ENCODE measurements at regions not wholly inside any gene's neighbourhood (a gene's known extent, or its start where the extent isn't known, plus 50 kb on each side); places are given as distances from the start of the nearest gene placed in this dataset.
"Not testable (repeated sequence)": the region's sequence is repeated elsewhere in the genome, so short reads cannot be mapped to it uniquely, and the experiment has no call there.

DNA sequence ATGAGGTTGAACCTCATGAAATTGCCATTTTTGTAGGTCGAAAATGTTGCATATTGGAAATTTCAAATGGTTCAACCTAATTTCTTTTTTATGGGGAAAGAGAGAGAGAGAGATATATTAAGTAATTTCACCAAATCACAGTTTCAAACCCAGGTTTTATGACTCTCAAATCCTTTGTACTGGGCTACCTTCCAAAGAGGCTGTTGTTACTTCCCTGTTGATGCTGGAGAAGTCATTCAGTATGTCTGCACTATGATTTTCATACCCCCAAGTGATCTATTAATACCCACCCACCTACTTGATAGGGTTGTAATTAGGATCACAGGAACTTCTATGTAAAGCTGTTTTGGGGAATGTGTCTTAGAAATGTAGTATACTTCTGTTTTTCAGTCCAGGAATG lies 109.9 kb downstream of the ZNF330 start:
- Mint-ChIP-seq H3K27ac (ENCODE audit: unreplicated experiment) (no peak overlapping the region), H3K27me3 (ENCODE audit: low read depth, unreplicated experiment) (peaks cover 6% of the 10 kb centered on the region), H3K4me1 (ENCODE audit: low read depth, unreplicated experiment) (no peaks in the 10 kb centered on the region), H3K36me3 (ENCODE audit: low read depth, unreplicated experiment) (no peaks in the 10 kb centered on the region), H3K9me3 (ENCODE audit: unreplicated experiment) (no peaks in the 10 kb centered on the region), H3K4me3 (ENCODE audit: unreplicated experiment) (no peak overlapping the region)
- TF ChIP-seq, protein P1, sequence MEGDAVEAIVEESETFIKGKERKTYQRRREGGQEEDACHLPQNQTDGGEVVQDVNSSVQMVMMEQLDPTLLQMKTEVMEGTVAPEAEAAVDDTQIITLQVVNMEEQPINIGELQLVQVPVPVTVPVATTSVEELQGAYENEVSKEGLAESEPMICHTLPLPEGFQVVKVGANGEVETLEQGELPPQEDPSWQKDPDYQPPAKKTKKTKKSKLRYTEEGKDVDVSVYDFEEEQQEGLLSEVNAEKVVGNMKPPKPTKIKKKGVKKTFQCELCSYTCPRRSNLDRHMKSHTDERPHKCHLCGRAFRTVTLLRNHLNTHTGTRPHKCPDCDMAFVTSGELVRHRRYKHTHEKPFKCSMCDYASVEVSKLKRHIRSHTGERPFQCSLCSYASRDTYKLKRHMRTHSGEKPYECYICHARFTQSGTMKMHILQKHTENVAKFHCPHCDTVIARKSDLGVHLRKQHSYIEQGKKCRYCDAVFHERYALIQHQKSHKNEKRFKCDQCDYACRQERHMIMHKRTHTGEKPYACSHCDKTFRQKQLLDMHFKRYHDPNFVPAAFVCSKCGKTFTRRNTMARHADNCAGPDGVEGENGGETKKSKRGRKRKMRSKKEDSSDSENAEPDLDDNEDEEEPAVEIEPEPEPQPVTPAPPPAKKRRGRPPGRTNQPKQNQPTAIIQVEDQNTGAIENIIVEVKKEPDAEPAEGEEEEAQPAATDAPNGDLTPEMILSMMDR (IDR thresholded peaks at IDR 0.05; ENCODE audit: insufficient read depth, low read depth, low read length) = no peak
- no peak for TF ChIP-seq EZH2 (IDR thresholded peaks at IDR 0.05; ENCODE audit: insufficient read depth, low read length)
- H3K27me3 ChIP-seq (ENCODE audit: insufficient read depth, low read length) = no peaks in the 10 kb centered on the region
- H3K9ac ChIP-seq (ENCODE audit: low read length) = no peak overlapping the region
- H3K79me2 ChIP-seq (ENCODE audit: insufficient read depth, low read length) = no peaks in the 10 kb centered on the region
- no peak for DNase-seq (ENCODE audit: low read depth)
- no peaks in the 10 kb centered on the region for H4K20me1 ChIP-seq (ENCODE audit: insufficient read depth, low read length)
- no peak overlapping the region for H3K4me2 ChIP-seq (ENCODE audit: low read length)
- no peaks in the 10 kb centered on the region for H3K9me3 ChIP-seq (ENCODE audit: insufficient read depth, low read depth, low read length)
- H3K4me3 ChIP-seq (ENCODE audit: insufficient read depth, low read depth, low read length) = no peak overlapping the region
- H3K27ac ChIP-seq (ENCODE audit: low read depth, low read length) = no peak overlapping the region
- no peak overlapping the region for H2AFZ ChIP-seq (ENCODE audit: low read depth, low read length)
- no peak for FAIRE-seq
- no peaks in the 10 kb centered on the region for H3K36me3 ChIP-seq (ENCODE audit: insufficient read depth, low read length)
- H3K4me1 ChIP-seq (ENCODE audit: insufficient read depth, low read length) = no peaks in the 10 kb centered on the region

DNA sequence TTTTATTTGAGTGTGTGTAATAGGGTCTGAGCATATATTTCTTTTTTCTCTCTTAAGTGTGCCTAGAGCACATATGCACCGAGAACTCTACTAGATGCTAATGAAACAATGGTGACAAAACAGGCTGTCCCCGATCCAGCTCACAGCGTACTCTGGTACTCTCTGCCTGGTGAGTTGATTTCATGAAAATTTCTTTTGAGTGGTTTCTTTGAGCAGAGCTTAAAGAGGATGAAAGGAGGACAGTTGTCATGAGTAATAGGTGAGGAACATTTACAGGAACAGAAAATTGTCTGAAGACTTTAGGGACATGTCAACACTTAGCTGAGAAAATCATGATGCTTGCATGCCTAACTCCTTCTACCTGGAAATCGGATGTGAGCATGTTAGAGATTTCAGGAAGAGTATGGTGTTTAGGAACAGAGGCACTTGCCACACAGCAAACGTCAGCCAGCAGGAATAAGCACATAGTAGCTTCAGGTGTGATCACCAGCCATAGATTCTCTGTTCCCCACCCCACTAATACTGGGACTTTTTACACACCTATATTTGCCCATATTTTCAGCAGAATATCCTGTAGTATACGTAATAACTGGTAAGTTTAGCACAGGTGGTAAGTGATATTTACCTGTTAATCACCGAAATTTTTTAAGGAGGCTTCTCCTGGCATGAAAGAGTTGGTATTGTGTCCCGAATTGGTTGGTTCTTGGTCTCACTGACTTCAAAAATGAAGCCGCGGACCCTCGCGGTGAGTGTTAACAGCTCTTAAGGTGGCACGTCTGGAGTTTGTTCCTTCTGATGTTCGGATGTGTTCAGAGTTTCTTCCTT lies 111.1 kb downstream of the ZNF330 start:
- no peak for FAIRE-seq
- H3K4me2 ChIP-seq (ENCODE audit: low read length) = no peak overlapping the region
- no peak overlapping the region for H3K4me3 ChIP-seq (ENCODE audit: insufficient read depth, low read depth, low read length)

DNA sequence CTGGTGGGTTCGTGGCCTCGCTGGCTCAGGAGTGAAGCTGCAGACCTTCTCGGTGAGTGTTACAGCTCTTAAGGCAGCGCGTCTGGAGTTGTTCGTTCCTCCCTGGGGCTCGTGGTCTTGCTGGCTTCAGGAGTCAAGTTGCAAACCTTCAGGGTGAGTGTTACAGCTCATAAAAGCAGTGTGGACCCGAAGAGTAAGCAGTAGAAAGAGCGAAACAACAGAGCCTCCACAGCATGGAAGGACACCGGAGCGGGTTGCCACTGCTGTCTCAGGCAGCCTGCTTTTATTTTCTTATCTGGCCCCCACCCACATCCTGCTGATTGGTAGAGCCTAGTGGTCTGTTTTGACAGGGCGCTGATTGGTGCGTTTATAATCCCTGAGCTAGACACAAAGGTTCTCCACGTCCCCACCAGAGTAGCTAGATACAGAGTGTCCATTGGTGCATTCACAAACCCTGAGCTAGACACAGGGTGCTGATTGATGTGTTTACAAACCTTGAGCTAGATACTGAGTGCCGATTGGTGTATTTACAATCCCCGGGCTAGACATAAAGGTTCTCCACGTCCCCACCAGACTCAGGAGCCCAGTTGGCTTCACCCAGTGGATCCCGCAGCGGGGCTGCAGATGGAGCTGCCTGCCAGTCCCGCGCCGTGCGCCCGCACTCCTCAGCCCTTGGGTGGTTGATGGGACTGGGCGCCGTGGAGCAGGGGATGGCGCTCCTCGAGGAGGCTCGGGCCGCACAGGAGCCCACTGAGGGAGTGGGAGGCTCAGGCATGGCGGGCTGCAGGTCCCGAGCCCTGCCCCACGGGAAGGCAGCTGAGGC lies 111.9 kb downstream of the ZNF330 start:
- Histone ChIP-seq H2AFZ (ENCODE audit: low read depth, low read length) (peak overlapping the region; percentile 27), H3K4me2 (ENCODE audit: low read length) (peak overlapping the region; percentile 27)
- not testable (repeated sequence) for FAIRE-seq; H3K27me3 ChIP-seq (ENCODE audit: insufficient read depth, low read length); H3K27ac ChIP-seq (ENCODE audit: low read depth, low read length); H3K27ac Mint-ChIP-seq (ENCODE audit: unreplicated experiment); H3K4me1 Mint-ChIP-seq (ENCODE audit: low read depth, unreplicated experiment); H3K36me3 Mint-ChIP-seq (ENCODE audit: low read depth, unreplicated experiment); H4K20me1 ChIP-seq (ENCODE audit: insufficient read depth, low read length); H3K4me1 ChIP-seq (ENCODE audit: insufficient read depth, low read length); H3K9me3 Mint-ChIP-seq (ENCODE audit: unreplicated experiment); H3K36me3 ChIP-seq (ENCODE audit: insufficient read depth, low read length); H3K27me3 Mint-ChIP-seq (ENCODE audit: low read depth, unreplicated experiment); DNase-seq (ENCODE audit: low read depth); H3K9ac ChIP-seq (ENCODE audit: low read length); H3K79me2 ChIP-seq (ENCODE audit: insufficient read depth, low read length); H3K9me3 ChIP-seq (ENCODE audit: insufficient read depth, low read depth, low read length); H3K4me3 ChIP-seq (ENCODE audit: insufficient read depth, low read depth, low read length)
- peak overlapping the region; percentile 64 for H3K4me3 Mint-ChIP-seq (ENCODE audit: unreplicated experiment)

More for the DNA sequence above, 111.1 kb downstream of the ZNF330 start:
- Mint-ChIP-seq H3K4me3 (ENCODE audit: unreplicated experiment) (no peak overlapping the region), H3K9me3 (ENCODE audit: unreplicated experiment) (no peaks in the 10 kb centered on the region), H3K27ac (ENCODE audit: unreplicated experiment) (no peak overlapping the region), H3K4me1 (ENCODE audit: low read depth, unreplicated experiment) (no peaks in the 10 kb centered on the region), H3K36me3 (ENCODE audit: low read depth, unreplicated experiment) (no peaks in the 10 kb centered on the region), H3K27me3 (ENCODE audit: low read depth, unreplicated experiment) (peaks cover 6% of the 10 kb centered on the region)
- Histone ChIP-seq H3K27me3 (ENCODE audit: insufficient read depth, low read length) (no peaks in the 10 kb centered on the region), H3K27ac (ENCODE audit: low read depth, low read length) (no peak overlapping the region), H2AFZ (ENCODE audit: low read depth, low read length) (no peak overlapping the region), H3K36me3 (ENCODE audit: insufficient read depth, low read length) (no peaks in the 10 kb centered on the region), H4K20me1 (ENCODE audit: insufficient read depth, low read length) (no peaks in the 10 kb centered on the region), H3K4me1 (ENCODE audit: insufficient read depth, low read length) (no peaks in the 10 kb centered on the region), H3K79me2 (ENCODE audit: insufficient read depth, low read length) (no peaks in the 10 kb centered on the region), H3K9me3 (ENCODE audit: insufficient read depth, low read depth, low read length) (no peaks in the 10 kb centered on the region), H3K9ac (ENCODE audit: low read length) (no peak overlapping the region)
- DNase-seq (ENCODE audit: low read depth) = no peak
- TF ChIP-seq EZH2 (IDR thresholded peaks at IDR 0.05; ENCODE audit: insufficient read depth, low read length) = no peak
- TF ChIP-seq, protein P1 (IDR thresholded peaks at IDR 0.05; ENCODE audit: insufficient read depth, low read depth, low read length) = no peak

DNA sequence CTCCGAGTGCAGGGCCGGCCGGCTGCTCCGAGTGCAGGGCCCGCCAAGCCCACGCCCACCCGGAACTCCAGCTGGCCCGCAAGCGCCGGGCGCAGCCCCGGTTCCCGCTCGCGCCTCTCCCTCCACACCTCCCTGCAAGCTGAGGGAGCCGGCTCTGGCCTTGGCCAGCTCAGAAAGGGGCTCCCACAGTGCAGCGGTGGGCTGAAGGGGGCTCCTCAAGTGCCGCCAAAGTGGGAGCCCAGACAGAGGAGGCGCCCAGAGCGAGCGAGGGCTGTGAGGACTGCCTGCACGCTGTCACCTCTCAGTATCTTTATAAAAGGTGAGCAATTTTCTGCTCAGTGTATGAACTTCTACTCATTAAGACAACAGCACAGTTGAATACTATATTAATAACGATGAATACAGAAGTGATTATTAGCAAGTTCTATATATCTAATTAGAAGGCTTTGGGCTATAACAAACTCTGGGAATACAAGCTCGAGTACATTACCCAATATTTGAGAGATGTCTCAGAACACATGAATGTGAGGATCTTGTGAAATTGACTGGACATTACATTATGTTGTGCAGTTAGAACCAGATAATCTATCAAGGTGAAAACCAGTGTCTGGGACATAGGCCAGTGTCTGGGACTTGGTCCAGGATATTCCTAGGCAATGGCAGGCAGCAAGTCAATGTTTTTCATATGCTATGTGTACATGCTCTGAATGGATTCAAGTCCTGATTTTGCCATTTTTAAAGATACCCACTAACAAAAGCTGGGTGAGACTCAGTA lies 112.9 kb downstream of the ZNF330 start:
- H3K27me3 Mint-ChIP-seq (ENCODE audit: low read depth, unreplicated experiment); H3K27ac Mint-ChIP-seq (ENCODE audit: unreplicated experiment); H4K20me1 ChIP-seq (ENCODE audit: insufficient read depth, low read length); H3K9me3 Mint-ChIP-seq (ENCODE audit: unreplicated experiment); H3K9me3 ChIP-seq (ENCODE audit: insufficient read depth, low read depth, low read length); H3K27me3 ChIP-seq (ENCODE audit: insufficient read depth, low read length); H3K4me1 Mint-ChIP-seq (ENCODE audit: low read depth, unreplicated experiment); H3K36me3 Mint-ChIP-seq (ENCODE audit: low read depth, unreplicated experiment); H3K79me2 ChIP-seq (ENCODE audit: insufficient read depth, low read length); H3K4me1 ChIP-seq (ENCODE audit: insufficient read depth, low read length); H3K36me3 ChIP-seq (ENCODE audit: insufficient read depth, low read length); H3K27ac ChIP-seq (ENCODE audit: low read depth, low read length): not testable (repeated sequence)
- DNase-seq (ENCODE audit: low read depth) (peak; percentile 91), FAIRE-seq (peak; percentile 58)
- peak overlapping the region; percentile 75 for H3K4me2 ChIP-seq (ENCODE audit: low read length)
- peak overlapping the region; percentile 38 for H3K9ac ChIP-seq (ENCODE audit: low read length)
- H3K4me3 Mint-ChIP-seq (ENCODE audit: unreplicated experiment) = peak overlapping the region; percentile 54
- H2AFZ ChIP-seq (ENCODE audit: low read depth, low read length) = peak overlapping the region; percentile 50
- peak overlapping the region; percentile 34 for H3K4me3 ChIP-seq (ENCODE audit: insufficient read depth, low read depth, low read length)
